ENCODE measurements at regions not wholly inside any gene's neighbourhood (a gene's known extent, or its start where the extent isn't known, plus 50 kb on each side); places are given as distances from the start of the nearest gene placed in this dataset.
"Not testable (repeated sequence)": the region's sequence is repeated elsewhere in the genome, so short reads cannot be mapped to it uniquely, and the experiment has no call there.

- H4K91ac ChIP-seq (ENCODE audit: insufficient read depth, low read depth, low read length); dilution Hi-C loops (cut with HindIII; ENCODE audit: low sequenced_read_pairs, unreplicated experiment); H3K36me3 ChIP-seq (ENCODE audit: control insufficient read depth, insufficient read depth, low read length); H3K4me3 ChIP-seq (ENCODE audit: insufficient read depth, low read depth, low read length); H4K20me1 ChIP-seq (ENCODE audit: insufficient read depth, low read length); H2BK120ac ChIP-seq (ENCODE audit: low read depth, low read length); CTCF ChIA-PET; H3K18ac ChIP-seq (ENCODE audit: low read depth, low read length); H2AK9ac ChIP-seq (replicated peaks; ENCODE audit: low read depth, low read length, poor library complexity); H3K23ac ChIP-seq (ENCODE audit: low read depth, low read length); H3K4me1 ChIP-seq (ENCODE audit: control insufficient read depth, insufficient read depth, low read length); H2BK20ac ChIP-seq (ENCODE audit: low read depth, low read length); H3K9me3 ChIP-seq (ENCODE audit: control insufficient read depth, insufficient read depth, low read length); H3K27me3 ChIP-seq (ENCODE audit: control insufficient read depth, insufficient read depth, low read length); H3K4me2 ChIP-seq (ENCODE audit: low read depth, low read length); H3K27ac ChIP-seq (ENCODE audit: insufficient read depth, low read length); ATAC-seq (ENCODE audit: low read depth); H3K9ac ChIP-seq (ENCODE audit: low read depth, low read length); H3K4ac ChIP-seq (ENCODE audit: low read depth, low read length); DNase-seq; H2AK5ac ChIP-seq (ENCODE audit: low read depth, low read length); H3K56ac ChIP-seq (ENCODE audit: extremely low read depth, insufficient read depth, low read length); H4K8ac ChIP-seq (ENCODE audit: low read depth in 2 of 2, low read length in 2 of 2); H3K79me1 ChIP-seq (ENCODE audit: low read depth in 1 of 2, low read length in 2 of 2); H3K14ac ChIP-seq (replicated peaks; ENCODE audit: low read depth, low read length); H2BK5ac ChIP-seq (ENCODE audit: low read depth, low read length, poor library complexity, severe bottlenecking); in situ Hi-C loops (cut with MboI; ENCODE audit: low sequenced_read_pairs); BruUV-seq (replicated peaks); H2AFZ ChIP-seq (replicated peaks; ENCODE audit: low read length, poor library complexity); H2BK15ac ChIP-seq (ENCODE audit: low read depth, low read length); H3K9me1 ChIP-seq (ENCODE audit: insufficient read depth, low read length); H4K5ac ChIP-seq (ENCODE audit: low read depth, low read length); POLR2A ChIA-PET (ENCODE audit: unreplicated experiment); intact Hi-C loops (cut with micrococcal nuclease): not testable (repeated sequence)
- no CpG with 5 or more reads among the region's 2 CpGs for WGBS, 2 experiments (ENCODE audit: extremely low coverage in 2 of 2, insufficient read length in 1 of 2)
Measured at GRCh38 chr13:52281387-52281786, 122.0 kb upstream of the NEK3 start.

- DNase-seq; H4K91ac ChIP-seq (ENCODE audit: insufficient read depth, low read depth, low read length); H3K79me1 ChIP-seq (ENCODE audit: low read depth in 1 of 2, low read length in 2 of 2); H3K4me3 ChIP-seq (ENCODE audit: insufficient read depth, low read depth, low read length); H2BK15ac ChIP-seq (ENCODE audit: low read depth, low read length); H2AFZ ChIP-seq (replicated peaks; ENCODE audit: low read length, poor library complexity); H2BK120ac ChIP-seq (ENCODE audit: low read depth, low read length); H2BK20ac ChIP-seq (ENCODE audit: low read depth, low read length); H3K4me1 ChIP-seq (ENCODE audit: control insufficient read depth, insufficient read depth, low read length); H4K8ac ChIP-seq (ENCODE audit: low read depth in 2 of 2, low read length in 2 of 2); H3K56ac ChIP-seq (ENCODE audit: extremely low read depth, insufficient read depth, low read length); H2BK5ac ChIP-seq (ENCODE audit: low read depth, low read length, poor library complexity, severe bottlenecking); H3K4me2 ChIP-seq (ENCODE audit: low read depth, low read length); dilution Hi-C loops (cut with HindIII; ENCODE audit: low sequenced_read_pairs, unreplicated experiment); H4K5ac ChIP-seq (ENCODE audit: low read depth, low read length); POLR2A ChIA-PET (ENCODE audit: unreplicated experiment); CTCF ChIA-PET; H2AK5ac ChIP-seq (ENCODE audit: low read depth, low read length); H3K9me3 ChIP-seq (ENCODE audit: control insufficient read depth, insufficient read depth, low read length); H3K14ac ChIP-seq (replicated peaks; ENCODE audit: low read depth, low read length); H3K36me3 ChIP-seq (ENCODE audit: control insufficient read depth, insufficient read depth, low read length); BruUV-seq (replicated peaks); H4K20me1 ChIP-seq (ENCODE audit: insufficient read depth, low read length); H3K18ac ChIP-seq (ENCODE audit: low read depth, low read length); H3K23ac ChIP-seq (ENCODE audit: low read depth, low read length); H3K4ac ChIP-seq (ENCODE audit: low read depth, low read length); in situ Hi-C loops (cut with MboI; ENCODE audit: low sequenced_read_pairs); H3K27me3 ChIP-seq (ENCODE audit: control insufficient read depth, insufficient read depth, low read length); H3K9ac ChIP-seq (ENCODE audit: low read depth, low read length); H3K27ac ChIP-seq (ENCODE audit: insufficient read depth, low read length); intact Hi-C loops (cut with micrococcal nuclease); H2AK9ac ChIP-seq (replicated peaks; ENCODE audit: low read depth, low read length, poor library complexity); H3K9me1 ChIP-seq (ENCODE audit: insufficient read depth, low read length); ATAC-seq (ENCODE audit: low read depth): not testable (repeated sequence)
- WGBS, 2 experiments (ENCODE audit: extremely low coverage in 2 of 2, insufficient read length in 1 of 2), result no CpG with 5 or more reads among the region's 1 CpG
Measured at GRCh38 chr13:52279408-52279807, 120.0 kb upstream of the NEK3 start.

Measured in IMR-90 (cell line).